ENCODE measurements at regions not wholly inside any gene's neighbourhood (a gene's known extent, or its start where the extent isn't known, plus 50 kb on each side); places are given as distances from the start of the nearest gene placed in this dataset.

DNA sequence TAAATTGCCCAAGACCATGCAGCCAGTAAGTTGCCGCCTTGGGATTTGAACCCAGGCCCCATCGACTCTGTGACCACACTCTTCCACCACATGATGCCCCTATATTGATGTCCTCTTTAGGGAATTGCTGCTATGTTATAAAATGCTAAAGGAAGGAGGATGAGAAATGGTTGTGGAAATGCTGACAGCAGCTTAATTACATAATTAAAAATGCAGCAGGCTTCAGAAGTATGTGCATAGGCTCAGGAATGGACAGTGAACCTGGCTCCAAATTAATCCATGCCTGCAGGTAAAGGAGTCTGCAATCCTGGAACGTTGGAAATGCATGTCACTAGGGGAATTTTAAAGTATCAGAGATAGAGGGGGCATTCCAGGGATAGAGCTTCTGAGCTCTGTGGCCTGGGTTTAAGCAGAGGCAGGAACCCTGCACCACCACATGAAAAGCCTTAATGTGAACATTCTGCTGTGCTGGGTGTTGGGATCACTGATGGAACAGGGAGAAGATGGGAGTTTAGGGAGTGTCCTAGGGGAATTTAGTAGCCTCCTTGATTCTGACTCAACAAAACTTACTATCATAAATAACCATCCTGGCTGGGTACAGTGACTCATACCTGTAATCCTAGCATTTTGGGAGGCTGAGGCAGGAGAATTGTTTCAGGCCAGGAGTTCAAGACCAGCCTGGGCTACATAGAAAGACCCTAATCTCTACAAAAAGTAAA is 76.1 kb upstream of the CCDC85A start:
- 65% methylated on average over 3 of the region's 3 CpGs for WGBS
- no peak overlapping the region for H3K4me3 ChIP-seq

DNA sequence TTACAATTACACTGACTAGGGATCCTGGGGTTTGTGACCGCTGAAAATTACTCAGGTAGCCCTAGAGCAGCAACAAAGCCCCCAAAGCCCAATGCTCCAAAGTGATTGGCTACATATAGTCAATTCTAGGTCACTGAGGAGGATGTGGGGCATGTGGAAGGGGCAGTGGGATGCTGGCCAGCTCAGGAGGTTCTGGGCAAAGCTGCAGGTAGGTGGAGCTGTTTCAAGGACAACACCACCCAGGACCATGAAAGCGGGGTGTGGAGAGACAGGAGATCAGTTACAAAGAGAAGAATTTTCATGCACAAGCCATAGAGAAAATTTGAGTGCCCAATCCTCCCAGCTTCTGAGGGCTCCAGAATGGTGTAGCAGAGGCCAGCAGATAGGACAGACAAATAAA is 75.0 kb upstream of the CCDC85A start:
- Histone ChIP-seq H3K27me3 (no peaks in the 10 kb centered on the region), H3K4me1 (no peaks in the 10 kb centered on the region), H3K27ac (no peak overlapping the region), H3K36me3 (no peaks in the 10 kb centered on the region), H3K4me3 (no peak overlapping the region), H3K9me3 (no peaks in the 10 kb centered on the region)
- TF ChIP-seq POLR2A (IDR thresholded peaks at IDR 0.05) (no peak), EP300 (IDR thresholded peaks at IDR 0.05) (no peak), POLR2AphosphoS5 (IDR thresholded peaks at IDR 0.05) (no peak), CTCF (IDR thresholded peaks at IDR 0.05) (no peak)
- no peak for DNase-seq (ENCODE audit: low spot score in 2 of 2)
- 83% methylated on average over 2 of the region's 2 CpGs for WGBS

More for the DNA sequence above, 76.1 kb upstream of the CCDC85A start:
- no peaks in the 10 kb centered on the region for H3K27me3 ChIP-seq
- TF ChIP-seq CTCF (IDR thresholded peaks at IDR 0.05), result no peak
- no peaks in the 10 kb centered on the region for H3K36me3 ChIP-seq
- H3K27ac ChIP-seq, result no peak overlapping the region
- H3K9me3 ChIP-seq, result no peaks in the 10 kb centered on the region
- DNase-seq (ENCODE audit: low spot score in 2 of 2), result no peak
- H3K4me1 ChIP-seq, result no peaks in the 10 kb centered on the region

DNA sequence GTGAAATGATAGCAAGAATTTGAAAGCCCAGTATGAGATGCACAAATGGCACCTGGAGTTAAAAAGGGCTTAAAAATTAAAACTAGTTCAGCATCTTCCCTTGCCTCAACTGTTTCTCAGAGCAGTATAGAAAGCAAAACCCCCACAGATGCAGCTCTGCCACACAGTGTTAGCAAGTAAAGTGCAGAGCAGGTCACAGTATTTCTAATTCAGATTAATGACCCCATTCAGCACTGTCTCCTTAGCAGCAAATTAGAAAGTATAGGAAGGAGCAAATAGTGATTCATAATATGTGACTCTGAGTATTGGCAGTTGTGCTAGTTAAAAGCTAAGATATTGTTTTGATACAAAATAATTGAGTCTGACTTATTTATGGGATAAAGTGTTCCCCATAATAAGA is 73.8 kb upstream of the CCDC85A start:
- Histone ChIP-seq H3K4me1 (no peaks in the 10 kb centered on the region), H3K4me3 (no peak overlapping the region), H3K27ac (no peak overlapping the region), H3K9me3 (no peaks in the 10 kb centered on the region), H3K27me3 (no peaks in the 10 kb centered on the region), H3K36me3 (no peaks in the 10 kb centered on the region)
- TF ChIP-seq EP300 (IDR thresholded peaks at IDR 0.05) (no peak), POLR2A (IDR thresholded peaks at IDR 0.05) (no peak), POLR2AphosphoS5 (IDR thresholded peaks at IDR 0.05) (no peak), CTCF (IDR thresholded peaks at IDR 0.05) (no peak)
- DNase-seq (ENCODE audit: low spot score in 2 of 2), result no peak

GRCh38 chr2:56113382-56113975 is 70.3 kb upstream of the CCDC85A start:
- 54% methylated on average over 4 of the region's 4 CpGs for WGBS
- H3K27me3 ChIP-seq, result no peaks in the 10 kb centered on the region
- no peak overlapping the region for H3K27ac ChIP-seq
- no peak for TF ChIP-seq CTCF (IDR thresholded peaks at IDR 0.05)
- no peak for TF ChIP-seq POLR2AphosphoS5 (IDR thresholded peaks at IDR 0.05)
- TF ChIP-seq EP300 (IDR thresholded peaks at IDR 0.05), result no peak
- TF ChIP-seq POLR2A (IDR thresholded peaks at IDR 0.05), result no peak
- no peak for DNase-seq (ENCODE audit: low spot score in 2 of 2)
- no peaks in the 10 kb centered on the region for H3K9me3 ChIP-seq
- H3K36me3 ChIP-seq, result no peaks in the 10 kb centered on the region
- no peaks in the 10 kb centered on the region for H3K4me1 ChIP-seq
- no peak overlapping the region for H3K4me3 ChIP-seq

- 42% methylated on average over 4 of the region's 4 CpGs for WGBS
- TF ChIP-seq CTCF (IDR thresholded peaks at IDR 0.05) (no peak), EP300 (IDR thresholded peaks at IDR 0.05) (no peak), POLR2AphosphoS5 (IDR thresholded peaks at IDR 0.05) (no peak), POLR2A (IDR thresholded peaks at IDR 0.05) (no peak)
Observed at GRCh38 chr2:56117764-56118163, 66.0 kb upstream of the CCDC85A start.

More at GRCh38 chr2:56117764-56118163, 66.0 kb upstream of the CCDC85A start:
- Histone ChIP-seq H3K36me3 (no peaks in the 10 kb centered on the region), H3K27me3 (no peaks in the 10 kb centered on the region), H3K27ac (no peak overlapping the region), H3K4me3 (no peak overlapping the region), H3K9me3 (no peaks in the 10 kb centered on the region), H3K4me1 (no peaks in the 10 kb centered on the region)
- DNase-seq (ENCODE audit: low spot score in 2 of 2), result no peak
